Dermis microvascular lymphatic vessel endothelial cell (primary cell): ENCODE measurements at regions not wholly inside any gene's neighbourhood (a gene's known extent, or its start where the extent isn't known, plus 50 kb on each side); places are given as distances from the start of the nearest gene placed in this dataset.
A peak's percentile ranks its signal among the peaks of the same experiment; 100 is the strongest.

Source experiments
- DNase-seq, 2 donors: peaks; one replicate each; pipeline versions ENCODE4 v3.0.0 to v3.0.0-alpha.2; 2010; ENCODE audit warnings: low read depth in 2 of 2

DNA sequence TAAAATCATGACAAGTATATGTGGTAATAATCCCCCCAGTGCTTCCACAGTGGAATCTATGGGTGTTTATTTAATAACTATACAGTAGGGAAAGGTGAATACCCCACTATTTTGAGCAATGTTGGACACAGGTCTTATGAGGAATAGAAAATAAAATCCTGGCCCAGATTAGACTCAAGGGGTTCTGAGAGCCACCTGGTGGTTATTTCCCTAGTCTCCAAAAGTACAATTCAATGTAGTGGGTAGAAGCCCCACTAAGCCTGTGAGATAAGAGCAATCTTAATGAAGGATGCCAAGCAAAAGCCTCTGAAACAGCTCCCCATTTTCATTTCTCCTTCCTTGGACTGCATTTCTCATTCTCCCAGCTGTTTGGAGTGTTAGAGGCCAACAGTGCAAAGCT, 328.2 kb upstream of the NR3C2 start:
- DNase-seq: no peak

DNA sequence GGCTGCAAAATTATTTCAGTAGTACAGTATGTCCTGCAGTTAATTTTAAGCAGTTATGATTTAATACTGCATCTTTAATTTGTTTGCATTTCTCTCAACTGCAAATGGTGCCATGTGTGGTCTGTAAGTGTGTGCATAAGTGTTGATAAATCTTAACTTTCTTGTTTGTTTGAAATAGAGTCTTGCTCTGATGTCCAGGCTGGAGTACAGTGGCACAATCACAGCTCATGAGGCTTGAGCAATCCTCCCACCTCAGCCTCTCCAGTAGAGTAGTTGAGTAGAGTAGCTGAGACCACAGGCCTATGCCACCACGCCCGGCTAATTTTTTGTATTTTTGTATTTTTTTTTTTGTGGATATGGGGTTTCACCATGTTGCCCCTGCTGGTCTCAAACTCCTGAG, 322.5 kb upstream of the NR3C2 start:
- DNase-seq: no peak

DNA sequence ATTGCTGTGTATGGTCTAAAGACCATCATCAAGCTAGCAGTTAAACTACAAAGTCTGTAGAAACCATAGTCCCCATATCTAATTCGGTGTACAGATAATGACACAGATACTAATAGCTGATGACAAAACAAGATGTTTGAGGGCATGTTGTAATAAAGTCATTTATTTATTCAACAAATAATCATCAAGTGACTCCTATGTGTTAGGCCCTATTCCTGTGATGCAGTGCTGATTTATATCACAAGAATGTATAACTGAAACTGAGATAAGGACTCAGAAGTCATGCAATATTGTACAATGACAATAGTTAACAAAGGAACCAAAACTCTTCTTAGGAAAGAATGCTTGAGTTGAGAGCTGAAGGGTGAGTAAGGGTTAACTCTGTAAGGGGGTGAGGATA, 315.0 kb upstream of the NR3C2 start:
- DNase-seq: no peak

DNA sequence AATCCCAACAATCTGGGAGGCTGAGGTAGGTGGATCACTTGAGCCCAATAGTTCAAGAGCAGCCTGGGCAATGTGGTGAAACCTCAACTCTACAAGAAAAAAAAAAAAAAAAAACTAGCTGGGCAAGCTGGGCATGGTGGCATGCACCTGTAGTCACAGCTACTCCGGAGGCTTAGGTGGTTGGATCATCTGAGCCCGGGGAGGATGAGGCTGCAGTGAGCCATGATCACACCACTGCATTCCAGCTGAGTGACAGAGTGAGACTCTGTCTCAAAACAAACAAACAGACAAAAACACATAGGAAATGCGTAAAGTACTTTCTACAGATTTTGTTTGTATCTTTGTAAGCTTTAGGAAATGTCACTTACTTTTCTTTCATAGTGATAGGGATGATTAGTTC, 307.2 kb upstream of the NR3C2 start:
- no peak for DNase-seq

DNA sequence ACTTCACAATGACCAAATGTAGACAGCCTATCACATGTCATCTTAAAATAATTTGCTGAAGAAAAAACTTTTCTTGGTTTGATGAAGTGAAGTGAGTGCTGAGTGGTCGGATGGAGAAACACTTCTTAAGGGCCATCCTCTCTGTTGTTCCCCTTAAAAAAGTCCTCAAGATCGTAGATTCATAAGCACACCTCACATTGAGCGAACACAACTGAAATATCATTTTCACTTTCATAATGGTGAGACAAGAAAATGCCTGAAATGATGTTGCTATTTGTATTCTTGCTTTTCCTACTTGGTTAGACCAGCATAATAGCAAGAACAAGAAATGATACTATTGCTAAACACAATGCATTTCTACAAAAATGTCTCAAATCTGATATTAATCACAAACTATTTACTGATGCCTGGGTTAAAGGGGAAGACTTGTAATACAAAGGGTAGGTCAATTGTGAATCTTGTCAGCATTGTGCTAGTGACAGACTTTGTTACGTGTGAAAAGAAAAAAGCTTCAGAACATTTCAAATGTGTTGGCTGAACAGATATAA, 305.6 kb upstream of the NR3C2 start:
- DNase-seq: no peak

DNA sequence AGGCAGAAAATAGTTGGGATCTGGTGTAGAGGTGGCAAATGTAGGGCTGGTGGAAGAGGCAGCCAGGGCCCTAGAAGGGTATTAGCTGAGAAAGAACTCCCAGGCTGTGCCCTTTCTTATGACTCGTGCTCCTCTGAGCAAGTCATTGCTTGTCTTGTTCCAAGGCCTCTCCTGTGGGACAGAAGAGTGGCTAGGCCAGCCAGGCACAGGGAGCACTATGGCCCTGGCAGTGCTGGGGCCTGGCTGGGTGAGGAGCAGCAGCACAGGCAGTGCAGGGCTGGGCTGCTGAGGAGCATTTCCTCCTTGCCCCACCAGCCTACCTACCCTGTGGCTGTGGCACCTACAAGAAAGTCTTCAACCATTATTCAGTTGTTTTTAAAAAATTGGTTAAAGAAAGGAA, 298.5 kb upstream of the NR3C2 start:
- DNase-seq: no peak

DNA sequence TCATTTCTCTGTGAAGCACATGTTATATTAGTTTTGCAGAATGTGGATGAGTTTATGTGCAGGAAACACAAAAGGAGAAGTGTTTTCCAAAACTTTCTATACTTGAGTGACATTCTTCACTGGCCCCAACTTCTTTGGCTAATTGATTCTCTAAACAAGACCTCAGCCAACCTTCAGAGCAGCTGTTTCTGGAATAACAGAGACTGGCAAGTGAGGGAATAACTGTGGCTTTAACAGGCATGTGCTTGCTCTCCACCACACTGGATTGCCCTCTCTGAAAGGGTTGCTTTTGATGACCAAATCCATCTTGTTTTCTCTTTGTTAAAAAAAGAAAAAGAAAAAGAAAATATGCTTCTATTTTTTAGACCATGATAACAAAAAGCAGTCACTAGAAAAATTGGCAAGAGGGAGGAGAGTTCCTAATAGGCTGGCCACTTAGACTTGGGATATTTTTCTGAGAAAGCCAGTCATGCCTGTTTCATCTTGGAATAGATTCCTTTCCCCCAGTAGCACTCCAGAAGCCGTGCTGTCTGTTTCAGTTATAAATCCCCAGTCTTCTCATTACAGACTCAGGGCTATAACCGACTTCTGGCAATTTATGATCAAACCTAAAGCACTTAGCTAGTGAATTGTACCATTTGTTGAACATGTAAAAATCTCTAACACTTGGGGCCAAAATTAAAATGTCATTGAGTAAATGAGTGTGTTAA, 295.0 kb upstream of the NR3C2 start:
- no peak for DNase-seq

DNA sequence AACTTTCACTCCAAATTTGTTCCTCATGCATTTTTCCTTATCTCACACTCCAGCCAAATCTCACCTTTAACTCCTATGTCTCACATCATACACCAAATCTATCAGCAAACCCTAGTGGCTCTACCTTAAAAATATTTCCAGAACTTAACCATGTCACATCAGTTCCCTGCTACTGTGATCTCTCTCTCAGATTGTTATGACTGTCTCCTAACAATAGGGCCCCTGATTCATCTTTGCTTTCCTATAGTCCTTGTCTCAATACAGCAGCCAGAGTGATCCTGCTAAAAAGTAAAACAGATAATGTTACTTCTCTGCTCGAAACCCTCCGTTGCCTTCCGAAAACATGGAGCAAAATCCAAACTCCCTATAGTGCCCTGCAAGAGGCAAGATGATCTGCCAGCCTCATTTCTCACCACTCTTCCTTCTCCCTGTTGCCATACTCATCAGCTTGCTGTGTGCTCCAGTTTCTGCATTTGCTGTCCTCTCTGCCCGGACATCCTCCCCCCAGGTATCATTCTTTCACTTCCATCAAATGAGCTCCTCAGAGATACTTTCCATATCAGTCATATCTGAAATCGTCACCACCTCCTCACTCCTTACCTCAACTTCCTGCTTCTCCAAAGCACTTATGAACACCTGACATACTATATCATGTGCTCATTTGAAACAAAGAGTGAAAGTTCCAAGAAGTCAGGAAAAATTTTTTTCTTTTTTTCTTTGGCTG, 293.4 kb upstream of the NR3C2 start:
- no peak for DNase-seq

DNA sequence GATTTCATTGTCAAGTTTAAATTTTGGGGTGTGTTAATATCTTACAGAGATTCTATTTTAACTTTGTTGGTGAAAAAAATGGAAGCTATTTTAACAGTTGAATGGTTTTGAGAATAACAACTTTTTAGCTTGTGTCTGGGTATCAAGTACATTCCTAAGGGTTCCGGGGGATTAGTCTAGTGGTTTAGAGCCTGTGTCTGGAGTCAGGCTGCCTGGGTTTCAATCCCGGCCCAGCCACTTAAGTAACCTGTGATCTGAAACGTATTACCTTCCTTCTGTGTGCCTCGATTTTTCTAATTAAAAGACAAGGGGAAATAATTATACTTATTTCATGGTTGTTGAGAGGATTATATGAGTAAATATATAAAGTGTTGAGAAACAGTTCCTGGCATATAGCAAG, 288.6 kb upstream of the NR3C2 start:
- no peak for DNase-seq

DNA sequence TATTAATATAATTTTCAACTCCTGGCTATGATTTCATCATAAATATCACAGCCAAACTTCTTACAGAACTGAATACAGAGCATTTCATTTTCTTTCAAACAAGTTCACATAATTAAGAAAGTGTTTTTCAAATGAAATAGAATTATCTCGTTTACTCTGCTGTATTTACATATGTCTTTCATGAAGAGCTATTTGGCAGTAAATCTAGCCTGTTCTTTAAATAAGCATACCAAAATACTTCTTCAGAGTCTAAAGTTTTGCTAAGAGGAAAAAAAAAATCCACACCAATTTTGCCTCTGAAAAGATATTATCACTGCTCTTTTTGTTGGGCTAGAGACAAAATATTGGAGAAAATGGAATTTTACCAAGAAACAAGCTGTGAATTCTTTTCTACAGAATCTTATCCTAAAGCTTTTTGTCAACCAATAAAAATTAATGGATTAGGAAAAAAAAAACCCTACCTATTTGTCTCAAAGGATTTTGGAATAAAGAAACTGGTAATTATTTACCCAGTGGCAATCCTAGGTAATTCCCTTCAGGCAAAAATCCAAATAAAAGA, 287.9 kb upstream of the NR3C2 start:
- no peak for DNase-seq

DNA sequence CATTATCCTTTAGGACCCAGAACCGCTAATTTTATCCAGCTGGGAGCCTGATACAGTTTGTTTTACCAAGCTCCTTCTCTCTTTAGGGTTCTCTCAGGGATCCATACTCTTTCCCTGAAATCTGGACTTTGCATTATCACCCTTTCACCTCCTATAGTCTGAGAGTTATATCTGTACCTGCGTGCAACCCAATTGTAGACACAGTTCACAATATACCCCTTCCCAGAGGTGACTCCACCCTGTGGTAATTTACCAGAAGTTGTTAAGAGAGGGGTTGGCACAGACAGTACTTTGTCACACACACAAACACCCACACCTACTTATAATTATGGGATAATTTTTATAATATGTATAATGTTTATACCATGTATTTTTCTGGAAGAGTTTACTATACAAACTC, 275.8 kb upstream of the NR3C2 start:
- no peak for DNase-seq

DNA sequence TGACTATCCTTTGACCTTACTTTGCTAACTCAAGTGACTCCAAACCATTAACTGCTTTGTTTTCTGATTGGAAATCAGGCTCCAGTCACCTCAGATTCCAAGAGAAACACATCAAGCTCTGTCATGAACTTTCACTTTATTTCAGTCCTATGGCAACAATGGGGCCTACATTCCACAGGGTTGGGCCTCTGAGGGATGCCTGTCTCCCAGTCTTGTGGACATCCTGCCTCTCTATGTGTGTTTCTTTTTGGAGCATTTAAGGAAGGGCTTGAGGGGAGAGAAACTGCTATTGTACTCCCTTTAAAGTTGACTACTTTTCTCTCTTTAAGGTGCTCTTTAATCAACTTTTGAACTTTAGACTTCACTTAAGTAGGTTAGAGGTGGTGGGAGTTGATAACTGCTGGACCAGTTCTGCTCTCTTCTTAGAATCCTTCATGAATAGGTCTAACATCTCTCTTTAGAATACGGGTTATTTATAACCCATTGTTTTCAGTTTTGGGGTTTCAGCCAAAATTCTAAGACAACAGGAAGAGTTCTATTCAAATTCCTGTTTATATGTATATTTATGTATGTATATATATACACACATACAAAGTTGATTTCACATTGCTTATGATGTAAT, 274.3 kb upstream of the NR3C2 start:
- DNase-seq: peak in 1 of 2 donors; percentile 23

DNA sequence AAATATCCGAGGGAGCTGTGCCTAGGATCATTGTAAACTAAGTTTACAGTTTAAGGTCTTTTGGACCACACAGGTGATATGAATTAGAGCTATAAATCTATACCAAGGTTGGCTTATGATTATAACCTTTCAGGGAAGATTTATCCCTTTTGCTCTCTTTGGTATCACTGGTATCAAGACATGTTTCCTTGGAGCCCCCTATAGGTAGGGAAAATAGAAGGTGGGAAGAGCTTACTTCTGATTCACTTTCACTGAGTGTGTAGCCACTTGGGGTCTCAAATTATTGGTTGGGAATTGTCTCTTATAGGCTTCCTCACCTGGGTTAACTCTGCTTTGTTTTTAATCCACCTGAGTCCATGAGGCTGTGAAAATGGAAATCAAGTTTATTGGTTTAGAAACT, 262.1 kb upstream of the NR3C2 start:
- peak; percentile 10 to 28 for DNase-seq

DNA sequence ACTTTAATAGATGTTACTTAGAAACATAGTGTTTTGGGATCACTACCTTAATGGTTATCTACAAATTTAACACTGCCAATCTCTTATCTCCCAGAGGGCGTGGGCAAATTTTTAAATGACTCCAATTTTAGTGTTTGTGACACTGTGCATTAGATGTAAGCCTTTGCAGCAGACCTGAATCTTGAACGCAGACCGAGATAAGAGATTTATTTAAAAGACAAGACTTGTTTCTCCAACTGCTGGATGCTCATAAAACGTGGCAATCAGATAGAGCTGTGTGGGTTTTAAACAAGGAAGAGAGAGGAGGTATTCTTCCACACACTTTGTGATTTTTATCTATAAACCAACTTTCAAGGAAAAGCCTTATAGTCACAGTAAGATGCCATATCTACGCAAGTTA, 252.5 kb upstream of the NR3C2 start:
- DNase-seq: no peak

DNA sequence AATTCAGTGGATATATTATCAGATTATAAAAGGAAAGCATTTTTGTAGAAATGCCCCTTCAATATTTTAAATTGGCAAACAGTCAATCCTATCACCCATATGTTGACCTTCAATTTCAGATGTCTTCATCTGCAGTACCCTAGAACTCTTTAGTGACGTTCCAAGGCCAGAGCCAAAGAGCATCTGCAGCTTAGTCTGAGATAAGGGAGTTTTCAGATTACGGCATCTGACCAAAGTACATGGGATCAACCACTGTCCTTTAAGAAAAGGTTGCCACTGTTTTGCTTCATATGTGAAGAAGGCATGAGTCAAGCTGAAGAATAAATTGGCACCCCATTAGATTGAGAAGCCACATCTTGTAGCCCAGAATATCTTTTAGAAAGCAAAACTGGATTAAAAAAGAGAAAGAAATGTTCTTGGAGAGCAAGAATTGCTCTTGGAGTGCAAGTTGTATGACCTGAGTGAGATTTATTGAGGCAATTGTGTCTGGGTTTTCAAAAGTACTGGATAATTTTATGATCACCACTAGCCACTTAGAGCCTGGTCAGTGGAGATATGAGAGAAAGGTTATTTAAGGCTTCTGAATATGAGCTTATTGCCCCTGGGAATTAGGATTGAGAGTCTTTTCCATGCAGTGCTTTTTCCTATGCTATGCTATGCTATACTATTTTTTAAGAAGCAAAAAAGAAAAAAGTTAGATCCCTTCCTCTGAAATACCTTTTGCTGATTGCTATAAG, 251.9 kb upstream of the NR3C2 start:
- DNase-seq: no peak

DNA sequence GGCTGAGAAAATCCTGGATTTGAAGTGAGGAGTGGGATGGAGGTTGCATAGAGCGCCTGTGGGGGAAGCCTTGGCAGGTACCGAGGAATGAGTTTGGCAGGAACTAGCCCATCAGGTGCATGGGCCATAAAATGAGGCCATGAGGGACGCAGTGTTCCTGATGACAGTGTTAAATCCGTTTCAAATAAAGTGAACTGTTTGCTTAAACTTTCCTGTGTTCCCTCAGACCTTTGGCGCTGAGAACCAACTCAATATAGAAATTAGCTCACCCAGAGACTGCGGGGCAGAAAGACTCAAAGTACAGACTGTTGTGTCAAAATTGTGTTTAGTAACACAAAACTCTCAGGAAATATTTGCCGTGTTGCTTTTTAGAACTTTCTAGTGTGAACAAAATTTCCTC, 250.0 kb upstream of the NR3C2 start:
- no peak for DNase-seq

DNA sequence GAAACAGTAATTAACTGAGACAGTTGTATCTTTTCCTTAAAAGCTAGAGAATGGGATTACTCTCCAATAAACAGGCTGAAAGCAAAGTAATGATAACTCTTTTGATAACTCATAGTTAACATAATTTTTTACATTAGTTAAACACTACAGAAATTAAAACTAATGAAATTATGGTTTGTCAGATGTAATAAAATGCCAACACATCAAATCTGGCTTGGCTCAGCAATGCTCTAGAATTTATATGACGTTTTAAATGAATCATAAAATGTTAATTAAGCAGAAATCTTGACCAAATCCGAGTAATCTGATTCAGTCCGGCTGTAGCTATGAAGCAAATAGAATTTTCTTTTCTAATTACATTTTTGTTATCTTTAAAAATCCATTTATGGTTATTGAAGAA, 244.2 kb upstream of the NR3C2 start:
- no peak for DNase-seq

DNA sequence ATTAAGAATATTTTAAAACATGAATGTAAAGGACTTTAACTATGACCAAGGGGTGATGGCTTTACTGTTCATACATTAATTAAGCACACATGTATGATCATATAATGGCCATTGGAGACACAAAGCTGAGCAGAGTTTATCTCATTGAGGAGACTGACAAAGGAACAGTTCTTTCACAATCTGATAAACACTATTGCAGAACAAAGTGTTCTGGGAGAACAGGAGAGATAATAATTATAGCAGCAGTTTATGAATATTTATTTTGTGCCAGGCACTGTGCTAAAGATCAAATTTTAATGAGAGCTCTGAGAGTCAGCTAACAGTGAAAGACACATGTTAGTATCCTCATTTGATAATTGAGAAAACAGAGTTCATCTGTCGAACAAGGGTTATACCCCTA, 242.4 kb upstream of the NR3C2 start:
- no peak for DNase-seq

DNA sequence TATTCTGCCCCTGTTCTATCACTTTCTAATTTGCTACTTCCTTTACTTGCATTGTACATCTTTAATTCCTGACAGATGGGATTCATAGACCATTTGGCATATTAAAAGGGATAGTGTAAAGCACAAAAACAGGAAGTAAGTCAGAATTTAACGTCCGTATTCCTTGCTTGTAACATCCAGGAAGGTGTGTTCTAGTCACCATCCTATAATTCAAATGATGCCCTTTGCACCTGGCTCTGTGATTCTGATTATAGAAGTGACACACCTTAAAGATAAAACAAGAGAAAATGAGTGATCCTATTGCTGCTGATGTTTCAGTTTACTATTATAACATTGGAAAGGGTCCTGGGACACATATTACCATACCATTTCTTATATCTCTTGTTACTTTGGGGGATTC, 238.7 kb upstream of the NR3C2 start:
- DNase-seq: no peak

DNA sequence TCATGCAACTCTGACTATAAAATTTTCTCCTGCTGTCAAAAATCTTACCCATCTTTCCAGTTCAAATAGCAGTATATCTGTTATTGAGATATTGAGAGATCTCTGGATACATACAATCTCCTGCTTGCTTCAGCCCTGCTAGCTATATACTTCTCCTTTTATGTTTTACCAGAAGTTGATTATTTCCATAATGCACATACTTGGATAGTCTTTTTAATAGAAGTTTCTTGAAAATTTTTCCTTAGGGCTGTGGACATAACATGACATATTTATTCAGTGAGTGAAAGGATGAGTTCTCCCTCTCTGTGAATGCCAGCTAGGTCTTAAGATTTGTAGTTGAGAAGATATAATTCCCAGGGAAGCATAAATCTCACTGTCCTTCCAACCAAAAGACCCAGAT, 234.1 kb upstream of the NR3C2 start:
- no peak for DNase-seq

DNA sequence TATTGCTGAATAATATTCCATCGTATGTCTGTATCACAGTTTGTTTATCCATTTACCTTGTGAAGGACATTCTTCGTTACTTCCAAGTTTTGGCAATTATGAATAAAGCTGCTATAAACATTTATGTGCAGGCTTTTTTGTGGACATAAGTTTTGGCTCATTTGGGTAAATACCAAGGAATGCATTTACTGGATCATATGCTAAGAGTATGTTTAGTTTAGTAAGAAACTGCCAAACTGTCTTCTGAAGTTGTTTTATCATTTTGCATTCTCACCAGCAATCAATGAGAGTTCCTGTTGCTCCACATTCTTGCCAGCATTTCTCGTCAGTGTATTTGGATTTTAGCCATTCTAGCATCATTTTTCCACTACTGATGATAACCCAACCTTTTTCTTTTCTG, 232.7 kb upstream of the NR3C2 start:
- DNase-seq: no peak

DNA sequence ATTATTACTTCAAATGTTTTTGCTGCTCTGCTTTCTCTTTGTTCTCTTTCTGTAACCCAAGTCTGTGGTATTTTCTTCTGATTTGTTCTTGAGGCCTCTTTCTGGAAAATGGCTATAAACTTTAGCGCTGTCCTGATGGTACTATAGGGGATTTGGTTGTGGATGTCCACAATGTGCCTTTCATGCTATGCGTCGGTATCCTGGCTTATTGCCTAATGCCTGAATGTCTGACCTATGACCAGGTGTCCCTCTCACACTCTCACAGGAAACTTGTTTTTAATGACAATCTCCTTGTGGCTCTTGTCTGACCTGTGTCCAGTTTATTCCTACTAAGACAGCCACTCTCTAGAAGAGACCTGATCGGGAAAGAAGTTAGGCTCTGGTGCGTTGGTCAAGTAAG, 222.4 kb upstream of the NR3C2 start:
- DNase-seq: no peak
